GM19468 (cell line): ENCODE measurements at regions not wholly inside any gene's neighbourhood (a gene's known extent, or its start where the extent isn't known, plus 50 kb on each side); places are given as distances from the start of the nearest gene placed in this dataset.
A peak's percentile ranks its signal among the peaks of the same experiment; 100 is the strongest.
"Not testable (repeated sequence)": the region's sequence is repeated elsewhere in the genome, so short reads cannot be mapped to it uniquely, and the experiment has no call there.

Experiments
- ATAC-seq: cut with Tn5 transposase; IDR thresholded peaks from one replicate; pipeline ENCODE4 v1.9.1; 2021; ENCODE audit warnings: mild to moderate bottlenecking, moderate library complexity, moderate number of reproducible peaks; ENCODE audit not compliant: unreplicated experiment; ENCODE audit errors: extremely low read depth

- no peak for ATAC-seq
These were observed 1699.6 kb downstream of the KCNT2 start for GRCh38 chr1:194908643-194909042.

DNA sequence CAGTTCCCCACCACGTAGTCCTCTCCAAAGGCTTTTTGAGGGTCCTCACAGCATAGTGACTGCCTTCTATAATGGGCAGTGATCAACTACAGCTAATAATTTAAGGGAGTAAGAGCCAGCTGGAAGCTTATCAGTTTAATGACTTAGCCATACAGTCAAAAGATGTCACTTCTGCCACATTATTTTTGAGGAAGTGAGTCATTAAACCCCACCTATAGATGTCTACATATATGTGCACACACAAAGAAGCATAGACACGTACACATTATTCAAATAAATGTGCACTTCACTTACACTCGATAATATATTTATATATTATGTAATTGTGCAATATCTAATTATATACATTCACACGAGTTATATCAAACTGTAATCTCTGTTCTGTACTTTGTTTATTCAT, 1704.7 kb downstream of the KCNT2 start:
- ATAC-seq, result no peak

GRCh38 chr1:194889310-194889709, 1702.9 kb upstream of the B3GALT2 start:
- ATAC-seq, result no peak

GRCh38 chr1:194870860-194871259, 1684.4 kb upstream of the B3GALT2 start:
- ATAC-seq, result no peak

DNA sequence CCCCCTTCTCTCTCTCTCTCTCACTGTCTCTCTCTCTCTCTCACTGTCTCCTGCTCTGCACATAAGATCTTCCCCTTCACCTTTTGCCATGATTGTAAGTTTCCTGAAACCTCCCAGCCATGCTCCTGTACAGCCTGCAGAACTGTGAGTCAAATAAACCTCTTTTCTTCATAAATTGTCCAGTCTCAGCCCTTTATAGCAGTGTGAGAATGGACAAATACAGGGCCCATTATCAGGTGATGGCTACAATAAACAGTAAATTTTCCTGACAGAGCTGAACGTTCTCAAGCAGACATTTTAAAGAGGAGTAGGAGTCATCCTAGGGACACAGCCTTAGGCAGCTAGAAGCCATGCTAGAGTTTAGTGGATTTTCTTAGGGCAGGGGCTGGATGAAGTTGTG, 1679.7 kb upstream of the B3GALT2 start:
- no peak for ATAC-seq

- ATAC-seq, result no peak
These were observed 1679.0 kb upstream of the B3GALT2 start for GRCh38 chr1:194865383-194865782.

- ATAC-seq, result no peak
These were observed 1675.7 kb upstream of the B3GALT2 start for GRCh38 chr1:194862129-194862528.

DNA sequence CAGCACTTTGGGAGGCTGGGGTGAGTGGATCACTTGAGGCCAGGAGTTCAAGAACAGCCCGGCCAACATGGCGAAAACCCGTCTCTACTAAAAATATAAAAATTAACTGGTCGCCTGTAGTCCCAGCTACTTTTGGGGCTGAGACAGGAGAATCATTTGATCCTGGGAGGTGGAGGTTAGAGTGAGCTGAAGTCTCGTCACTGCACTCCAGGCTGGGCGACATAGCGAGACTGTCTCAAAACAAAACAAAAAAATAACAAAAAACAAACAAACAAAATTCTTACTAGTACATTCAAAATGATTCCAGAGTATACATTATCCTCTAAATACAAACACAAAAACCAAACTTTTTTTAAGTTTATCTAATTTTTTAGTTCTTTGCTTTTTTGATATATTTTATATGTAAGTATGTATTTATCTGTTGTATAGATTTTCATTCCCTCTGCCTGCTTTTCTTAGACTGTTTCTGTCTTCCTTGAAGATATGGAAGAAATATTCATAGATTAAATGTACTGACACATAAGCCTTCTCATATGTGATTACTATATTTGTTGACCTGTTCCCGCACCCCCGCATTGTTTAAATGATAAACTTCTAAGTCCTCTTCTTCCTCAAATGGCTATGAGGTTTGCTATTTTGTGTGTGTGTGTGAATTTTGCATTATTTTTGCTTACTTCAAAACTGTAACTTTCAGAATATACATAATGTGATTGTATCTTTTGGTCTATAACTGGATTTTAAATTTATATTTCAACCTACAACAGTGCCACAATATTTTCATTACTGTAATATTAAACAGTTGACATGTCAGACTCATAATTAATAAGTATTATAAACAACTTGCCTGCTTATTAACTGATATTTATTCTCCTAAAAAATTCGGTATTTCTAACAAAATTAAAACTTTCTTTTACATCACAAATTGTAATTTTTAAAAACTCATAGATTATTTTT, 1674.1 kb upstream of the B3GALT2 start:
- ATAC-seq, result no peak

- ATAC-seq, result not testable (repeated sequence)
These were observed 1673.2 kb upstream of the B3GALT2 start for GRCh38 chr1:194859481-194860154.

DNA sequence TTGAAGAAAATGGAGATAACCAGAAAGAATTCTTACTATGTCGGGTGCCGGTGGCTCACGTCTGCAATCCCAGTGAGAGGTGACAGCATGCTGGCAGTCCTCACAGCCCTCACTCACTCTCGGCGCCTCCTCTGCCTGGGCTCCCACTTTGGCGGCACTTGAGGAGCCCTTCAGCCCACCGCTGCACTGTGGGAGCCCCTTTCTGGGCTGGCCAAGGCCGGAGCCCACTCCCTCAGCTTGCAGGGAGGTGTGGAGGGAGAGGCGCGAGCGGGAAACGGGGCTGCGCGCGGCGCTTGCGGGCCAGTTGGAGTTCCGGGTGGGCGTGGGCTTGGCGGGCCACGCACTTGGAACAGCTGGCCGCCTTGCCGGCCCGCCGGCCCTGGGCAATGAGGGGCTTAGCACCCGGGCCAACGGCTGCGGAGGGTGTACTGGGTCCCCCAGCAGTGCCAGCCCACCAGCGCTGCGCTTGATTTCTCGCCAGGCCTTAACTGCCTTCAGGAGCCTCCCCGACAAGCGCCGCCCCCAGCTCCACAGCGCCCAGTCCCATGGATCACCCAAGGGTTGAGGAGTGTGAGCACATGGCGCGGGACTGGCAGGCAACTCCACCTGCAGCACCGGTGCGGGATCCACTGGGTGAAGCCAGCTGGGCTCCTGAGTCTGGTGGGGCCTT, 1672.5 kb upstream of the B3GALT2 start:
- ATAC-seq, result not testable (repeated sequence)

GRCh38 chr1:194857413-194857812, 1671.0 kb upstream of the B3GALT2 start:
- no peak for ATAC-seq

DNA sequence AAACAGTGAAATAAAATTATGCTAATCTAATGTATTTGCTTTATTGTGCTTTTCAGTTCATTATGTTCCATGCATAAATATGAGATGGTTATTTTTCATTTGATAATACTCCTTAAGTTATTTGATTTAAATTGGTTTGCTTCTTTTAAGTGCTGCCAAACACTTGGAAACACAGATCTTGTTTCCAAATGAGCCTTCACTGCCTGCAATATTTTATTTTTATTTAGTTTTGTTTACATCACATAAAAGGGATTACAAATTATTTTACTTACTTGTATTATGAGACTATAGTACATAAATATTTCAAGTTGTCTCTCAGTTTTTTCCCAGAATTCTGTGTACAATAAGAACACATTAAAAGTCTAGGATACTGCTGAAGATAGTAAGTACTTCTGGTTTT, 1662.4 kb upstream of the B3GALT2 start:
- ATAC-seq, result no peak

DNA sequence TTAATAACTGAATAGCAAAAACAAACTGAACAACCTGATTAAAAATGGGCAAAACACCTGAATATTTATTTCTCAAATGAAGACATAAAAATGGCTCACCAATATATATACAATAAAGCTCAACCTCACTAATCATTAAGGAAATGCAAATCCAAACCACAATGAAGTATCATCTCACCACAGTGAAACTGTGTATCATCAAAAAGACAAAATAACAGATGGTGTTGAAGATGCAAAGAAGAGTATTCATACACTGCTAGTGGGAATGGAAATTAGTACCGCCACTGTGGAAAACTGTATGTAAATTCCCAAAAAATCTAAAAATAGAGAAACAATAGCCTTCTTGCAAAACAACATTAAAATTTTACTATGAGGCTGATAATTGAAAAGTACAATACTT, 1660.1 kb upstream of the B3GALT2 start:
- ATAC-seq, result peak; percentile 65

GRCh38 chr1:194843077-194843476, 1656.7 kb upstream of the B3GALT2 start:
- ATAC-seq, result no peak

GRCh38 chr1:194833111-194833510, 1646.7 kb upstream of the B3GALT2 start:
- no peak for ATAC-seq

DNA sequence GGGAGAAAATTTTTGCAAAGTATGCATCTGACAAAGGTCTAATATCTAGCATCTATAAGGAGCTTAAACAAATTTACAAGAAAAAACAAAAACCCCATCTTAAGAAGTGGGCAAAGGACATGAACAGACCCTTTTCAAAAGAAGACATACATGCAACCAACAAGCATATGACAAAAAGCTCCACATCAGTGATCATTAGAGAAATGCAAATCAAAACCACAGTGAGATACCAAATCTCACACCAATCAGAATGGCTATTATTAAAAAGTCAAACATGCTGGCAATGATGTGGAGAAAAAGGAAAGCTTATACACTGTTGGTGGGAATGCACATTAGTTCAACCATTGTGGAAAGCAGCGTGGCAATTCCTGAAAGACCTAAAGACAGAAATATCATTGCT, 1645.2 kb upstream of the B3GALT2 start:
- ATAC-seq, result not testable (repeated sequence)

- peak; percentile 79 for ATAC-seq
These were observed 1644.0 kb upstream of the B3GALT2 start for GRCh38 chr1:194830387-194830786.

GRCh38 chr1:194829492-194829891, 1643.1 kb upstream of the B3GALT2 start:
- ATAC-seq, result no peak

DNA sequence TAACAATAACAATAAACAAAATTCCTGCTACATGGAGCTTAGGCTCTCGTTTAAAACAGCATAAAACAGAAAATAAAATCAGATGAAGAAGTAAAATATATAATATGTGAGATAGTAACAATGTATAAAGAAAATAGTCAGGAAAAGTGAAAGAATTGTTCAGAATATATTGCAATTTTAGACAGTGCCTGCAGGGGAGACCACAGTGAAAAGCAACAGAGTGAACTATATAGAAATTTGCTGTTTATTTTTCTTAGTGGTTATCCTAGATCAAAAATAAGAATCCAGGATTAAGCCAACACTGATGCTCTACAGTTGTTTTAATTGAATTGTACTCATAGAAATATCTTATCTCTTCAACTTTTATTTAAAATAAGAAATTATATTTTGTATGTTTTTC, 1639.0 kb upstream of the B3GALT2 start:
- no peak for ATAC-seq

DNA sequence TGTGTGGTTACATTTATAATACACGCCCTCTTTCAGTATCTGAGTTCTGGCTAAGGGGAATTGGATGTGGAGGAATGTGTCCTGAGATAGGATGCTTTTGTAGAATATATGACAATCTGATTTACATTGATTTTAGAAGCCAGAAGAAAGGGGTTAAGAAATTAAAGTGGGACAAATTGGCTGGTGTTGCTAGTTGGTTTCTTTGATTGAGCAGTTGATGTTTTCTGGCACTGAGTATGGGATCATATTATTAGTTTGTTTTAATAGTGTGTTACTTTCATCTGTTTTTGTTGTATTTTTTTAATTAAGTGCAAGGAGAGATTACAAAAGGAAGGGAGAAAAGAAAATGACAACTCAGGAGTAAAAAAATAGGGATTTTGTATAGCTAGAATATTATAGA, 1634.7 kb upstream of the B3GALT2 start:
- ATAC-seq, result no peak

DNA sequence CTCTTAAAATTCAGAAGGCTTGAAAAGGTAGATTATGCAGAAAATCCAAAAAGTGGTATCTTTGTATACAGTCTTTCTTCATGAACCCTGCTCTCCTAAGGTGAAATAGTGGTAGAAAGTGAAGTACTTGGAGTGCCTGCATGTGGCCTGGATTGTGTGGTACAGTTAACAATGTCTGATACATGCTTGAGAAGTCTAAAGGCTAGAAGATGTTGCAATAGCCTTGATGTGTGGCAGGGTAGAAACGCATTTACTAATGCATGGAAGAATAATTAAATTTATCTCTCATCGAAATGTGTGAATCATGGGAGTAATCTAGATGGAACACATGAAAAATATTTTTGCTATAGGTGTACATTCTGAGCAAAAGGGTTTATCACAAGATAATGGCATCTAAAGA, 1632.3 kb upstream of the B3GALT2 start:
- no peak for ATAC-seq
